Cardiac muscle cell (in vitro differentiated cells and primary cell): ENCODE measurements at regions not wholly inside any gene's neighbourhood (a gene's known extent, or its start where the extent isn't known, plus 50 kb on each side); places are given as distances from the start of the nearest gene placed in this dataset.

Experiments
- DNase-seq, 2 donors: peaks; one replicate each; pipeline versions ENCODE4 v3.0.0 to v3.0.0-alpha.2; 2010 to 2017; ENCODE audit warnings: low read depth in 1 of 2, low spot score in 1 of 2
- H3K27ac ChIP-seq: fragments of 200-600 bp; sonication (generic); 2 replicates; pipeline ENCODE4 v1.5.1; 2016
- H3K27me3 ChIP-seq: fragments of 200-600 bp; sonication (generic); 2 replicates; pipeline ENCODE4 v1.6.0; 2016; ENCODE audit warnings: control low read depth
- H3K36me3 ChIP-seq: fragments of 200-600 bp; sonication (generic); 2 replicates; pipeline ENCODE4 v1.5.1; 2016; ENCODE audit warnings: control low read depth
- H3K4me1 ChIP-seq: fragments of 200-600 bp; sonication (generic); 2 replicates; pipeline ENCODE4 v1.8.1; 2017; ENCODE audit warnings: low read depth, mild to moderate bottlenecking, mixed run types
- H3K4me3 ChIP-seq: fragments of 200-600 bp; sonication (generic); 2 replicates; pipeline ENCODE4 v1.5.1; 2016; ENCODE audit warnings: mild to moderate bottlenecking
- H3K9me3 ChIP-seq: fragments of 200-600 bp; sonication (generic); 2 replicates; pipeline ENCODE4 v1.5.1; 2017; ENCODE audit warnings: low read depth, mild to moderate bottlenecking, control low read depth
- CTCF ChIP-seq: IDR thresholded peaks from 2 replicates; pipeline ENCODE4 v1.5.1; 2012; ENCODE audit warnings: low read depth, mild to moderate bottlenecking, low read length

- Histone ChIP-seq H3K4me1 (peaks cover 10% of the 10 kb centered on the region), H3K4me3 (no peak overlapping the region), H3K9me3 (no peaks in the 10 kb centered on the region), H3K27me3 (no peaks in the 10 kb centered on the region), H3K27ac (no peak overlapping the region), H3K36me3 (no peaks in the 10 kb centered on the region)
- DNase-seq, result no peak
- no peak for TF ChIP-seq CTCF
Measured at GRCh38 chr13:91145571-91146205, 201.8 kb upstream of the MIR17HG start.

- Histone ChIP-seq H3K36me3 (no peaks in the 10 kb centered on the region), H3K4me3 (no peak overlapping the region), H3K27ac (no peak overlapping the region), H3K9me3 (no peaks in the 10 kb centered on the region), H3K4me1 (peaks cover 10% of the 10 kb centered on the region), H3K27me3 (no peaks in the 10 kb centered on the region)
- no peak for TF ChIP-seq CTCF
- no peak for DNase-seq
Measured at GRCh38 chr13:91146601-91147000, 200.9 kb upstream of the MIR17HG start.

GRCh38 chr13:91148098-91148497 is 199.4 kb upstream of the MIR17HG start:
- no peaks in the 10 kb centered on the region for H3K36me3 ChIP-seq
- H3K9me3 ChIP-seq, result no peaks in the 10 kb centered on the region
- no peaks in the 10 kb centered on the region for H3K27me3 ChIP-seq
- DNase-seq, result no peak
- no peak for TF ChIP-seq CTCF
- no peak overlapping the region for H3K4me3 ChIP-seq
- no peak overlapping the region for H3K27ac ChIP-seq
- peaks cover 13% of the 10 kb centered on the region for H3K4me1 ChIP-seq

GRCh38 chr13:91151921-91152320 is 195.6 kb upstream of the MIR17HG start:
- peaks cover 14% of the 10 kb centered on the region for H3K4me1 ChIP-seq

GRCh38 chr13:91153372-91153771 is 194.1 kb upstream of the MIR17HG start:
- no peaks in the 10 kb centered on the region for H3K36me3 ChIP-seq
- no peak overlapping the region for H3K4me3 ChIP-seq
- H3K4me1 ChIP-seq, result peaks cover 20% of the 10 kb centered on the region
- H3K27ac ChIP-seq, result no peak overlapping the region
- no peaks in the 10 kb centered on the region for H3K9me3 ChIP-seq
- no peak for TF ChIP-seq CTCF
- no peaks in the 10 kb centered on the region for H3K27me3 ChIP-seq
- DNase-seq, result no peak

More at GRCh38 chr13:91151921-91152320, 195.6 kb upstream of the MIR17HG start:
- TF ChIP-seq CTCF, result no peak
- no peak for DNase-seq
- Histone ChIP-seq H3K36me3 (no peaks in the 10 kb centered on the region), H3K27me3 (no peaks in the 10 kb centered on the region), H3K9me3 (no peaks in the 10 kb centered on the region), H3K27ac (no peak overlapping the region), H3K4me3 (no peak overlapping the region)
